ENCODE measurements at regions not wholly inside any gene's neighbourhood (a gene's known extent, or its start where the extent isn't known, plus 50 kb on each side); places are given as distances from the start of the nearest gene placed in this dataset.

DNA sequence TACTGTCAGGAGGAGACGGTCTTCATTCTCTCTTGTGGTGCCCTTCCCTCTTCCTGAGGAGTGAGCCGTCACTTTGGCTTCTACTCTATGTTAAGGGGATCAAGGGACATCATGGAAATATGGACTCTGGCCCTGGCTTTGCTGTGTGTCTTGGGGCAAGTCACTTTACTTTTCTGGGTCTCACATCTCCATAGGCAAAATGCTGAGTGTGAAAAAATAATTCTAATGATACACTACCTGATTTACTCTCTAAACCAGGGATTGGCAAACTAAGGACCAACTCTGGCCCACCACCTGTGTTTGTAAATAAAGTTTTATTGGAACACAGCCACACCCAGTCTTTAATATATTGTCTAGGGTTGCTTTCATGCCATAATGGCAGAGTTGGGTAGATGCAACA lies 548.7 kb upstream of the CDH5 start:
- H2AFZ ChIP-seq (ENCODE audit: low read depth, low read length, poor library complexity, severe bottlenecking), result no peak overlapping the region
- RAD21 ChIA-PET (ENCODE audit: low non-redundant PET in 1 of 2, low total read pairs in 2 of 2, uncharacterized antibody in 2 of 2, unreplicated experiment in 2 of 2), result no interaction called here
- no peaks in the 10 kb centered on the region for H3K79me2 ChIP-seq (ENCODE audit: insufficient read depth, low read length)
- no peak overlapping the region for H3K4me2 ChIP-seq (ENCODE audit: low read length)
- no peaks in the 10 kb centered on the region for H3K4me1 ChIP-seq (ENCODE audit: control insufficient read depth in 1 of 2, insufficient read depth in 2 of 2, low read length in 2 of 2)
- no peaks in the 10 kb centered on the region for H3K36me3 ChIP-seq (ENCODE audit: control insufficient read depth in 1 of 2, insufficient read depth in 2 of 2, low read length in 2 of 2)
- TF ChIP-seq, protein P1, sequence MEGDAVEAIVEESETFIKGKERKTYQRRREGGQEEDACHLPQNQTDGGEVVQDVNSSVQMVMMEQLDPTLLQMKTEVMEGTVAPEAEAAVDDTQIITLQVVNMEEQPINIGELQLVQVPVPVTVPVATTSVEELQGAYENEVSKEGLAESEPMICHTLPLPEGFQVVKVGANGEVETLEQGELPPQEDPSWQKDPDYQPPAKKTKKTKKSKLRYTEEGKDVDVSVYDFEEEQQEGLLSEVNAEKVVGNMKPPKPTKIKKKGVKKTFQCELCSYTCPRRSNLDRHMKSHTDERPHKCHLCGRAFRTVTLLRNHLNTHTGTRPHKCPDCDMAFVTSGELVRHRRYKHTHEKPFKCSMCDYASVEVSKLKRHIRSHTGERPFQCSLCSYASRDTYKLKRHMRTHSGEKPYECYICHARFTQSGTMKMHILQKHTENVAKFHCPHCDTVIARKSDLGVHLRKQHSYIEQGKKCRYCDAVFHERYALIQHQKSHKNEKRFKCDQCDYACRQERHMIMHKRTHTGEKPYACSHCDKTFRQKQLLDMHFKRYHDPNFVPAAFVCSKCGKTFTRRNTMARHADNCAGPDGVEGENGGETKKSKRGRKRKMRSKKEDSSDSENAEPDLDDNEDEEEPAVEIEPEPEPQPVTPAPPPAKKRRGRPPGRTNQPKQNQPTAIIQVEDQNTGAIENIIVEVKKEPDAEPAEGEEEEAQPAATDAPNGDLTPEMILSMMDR (IDR thresholded peaks at IDR 0.05 in 2 of 3, conservative IDR thresholded peaks at IDR 0.05 in 1 of 3; ENCODE audit: borderline replicate concordance in 1 of 3, insufficient read depth in 1 of 3, low read depth in 2 of 3, low read length in 2 of 3), result no peak
- no peak for TF ChIP-seq FOSL1 (IDR thresholded peaks at IDR 0.05; ENCODE audit: low read depth)
- TF ChIP-seq, protein P2, sequence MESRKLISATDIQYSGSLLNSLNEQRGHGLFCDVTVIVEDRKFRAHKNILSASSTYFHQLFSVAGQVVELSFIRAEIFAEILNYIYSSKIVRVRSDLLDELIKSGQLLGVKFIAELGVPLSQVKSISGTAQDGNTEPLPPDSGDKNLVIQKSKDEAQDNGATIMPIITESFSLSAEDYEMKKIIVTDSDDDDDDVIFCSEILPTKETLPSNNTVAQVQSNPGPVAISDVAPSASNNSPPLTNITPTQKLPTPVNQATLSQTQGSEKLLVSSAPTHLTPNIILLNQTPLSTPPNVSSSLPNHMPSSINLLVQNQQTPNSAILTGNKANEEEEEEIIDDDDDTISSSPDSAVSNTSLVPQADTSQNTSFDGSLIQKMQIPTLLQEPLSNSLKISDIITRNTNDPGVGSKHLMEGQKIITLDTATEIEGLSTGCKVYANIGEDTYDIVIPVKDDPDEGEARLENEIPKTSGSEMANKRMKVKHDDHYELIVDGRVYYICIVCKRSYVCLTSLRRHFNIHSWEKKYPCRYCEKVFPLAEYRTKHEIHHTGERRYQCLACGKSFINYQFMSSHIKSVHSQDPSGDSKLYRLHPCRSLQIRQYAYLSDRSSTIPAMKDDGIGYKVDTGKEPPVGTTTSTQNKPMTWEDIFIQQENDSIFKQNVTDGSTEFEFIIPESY (IDR thresholded peaks at IDR 0.05; ENCODE audit: extremely low read depth, insufficient replicate concordance, low read length), result no peak
- no peak for TF ChIP-seq SIN3A (IDR thresholded peaks at IDR 0.05; ENCODE audit: low read depth)
- TF ChIP-seq RAD21 (IDR thresholded peaks at IDR 0.05; ENCODE audit: low read depth), result no peak
- DNase-seq (ENCODE audit: low read depth, low spot score) (no peak), ATAC-seq (no peak)
- H4K20me1 ChIP-seq (ENCODE audit: insufficient read depth), result no peaks in the 10 kb centered on the region
- no peak overlapping the region for H3K27ac ChIP-seq (ENCODE audit: low read depth, low read length)
- POLR2A ChIA-PET, result no interaction called here
- intact Hi-C loops (cut with micrococcal nuclease), result no loop called here
- no TSS peak for BruUV-seq (replicated peaks)
- no peaks in the 10 kb centered on the region for H3K9me2 ChIP-seq (ENCODE audit: insufficient read depth)
- CTCF ChIA-PET, result no interaction called here
- no peak overlapping the region for H3K4me3 ChIP-seq (replicated peaks in 1 of 2; ENCODE audit: low read depth in 1 of 2, low read length in 2 of 2)
- no peak overlapping the region for H3K9ac ChIP-seq (ENCODE audit: low read length)
- no peaks in the 10 kb centered on the region for H3K27me3 ChIP-seq (ENCODE audit: insufficient read depth, low read length)
- H3K9me3 ChIP-seq (ENCODE audit: control insufficient read depth in 1 of 2, insufficient read depth in 1 of 2, low read depth in 1 of 2, low read length in 2 of 2), result no peaks in the 10 kb centered on the region

DNA sequence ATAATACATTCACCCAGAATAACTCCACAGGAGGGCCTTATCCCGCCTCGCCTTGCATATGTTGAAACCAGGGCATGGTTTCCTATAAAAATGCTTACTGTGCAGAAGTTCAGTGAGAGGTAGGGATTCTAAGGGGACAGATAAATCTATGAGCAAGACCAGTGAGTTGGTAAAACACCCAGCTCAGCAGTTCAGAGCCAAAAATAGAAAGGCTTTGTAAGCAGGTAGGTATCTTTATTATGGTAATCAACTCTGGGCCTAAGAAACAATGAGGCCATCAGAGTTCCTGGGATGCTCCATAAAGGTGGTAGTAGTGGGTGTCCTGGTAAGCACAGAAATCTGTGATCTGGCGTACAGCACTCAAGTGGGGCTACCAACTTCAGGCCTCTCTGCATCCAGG lies 549.4 kb upstream of the CDH5 start:
- no peaks in the 10 kb centered on the region for H3K36me3 ChIP-seq (ENCODE audit: control insufficient read depth in 1 of 2, insufficient read depth in 2 of 2, low read length in 2 of 2)
- DNase-seq (ENCODE audit: low read depth, low spot score) (no peak), ATAC-seq (no peak)
- BruUV-seq (replicated peaks), result no TSS peak
- no peaks in the 10 kb centered on the region for H4K20me1 ChIP-seq (ENCODE audit: insufficient read depth)
- no peak overlapping the region for H2AFZ ChIP-seq (ENCODE audit: low read depth, low read length, poor library complexity, severe bottlenecking)
- no peak overlapping the region for H3K4me2 ChIP-seq (ENCODE audit: low read length)
- H3K4me1 ChIP-seq (ENCODE audit: control insufficient read depth in 1 of 2, insufficient read depth in 2 of 2, low read length in 2 of 2), result no peaks in the 10 kb centered on the region
- no peaks in the 10 kb centered on the region for H3K79me2 ChIP-seq (ENCODE audit: insufficient read depth, low read length)
- ChIA-PET CTCF (no interaction called here), POLR2A (no interaction called here), RAD21 (ENCODE audit: low non-redundant PET in 1 of 2, low total read pairs in 2 of 2, uncharacterized antibody in 2 of 2, unreplicated experiment in 2 of 2) (no interaction called here)
- no peak overlapping the region for H3K9ac ChIP-seq (ENCODE audit: low read length)
- H3K27me3 ChIP-seq (ENCODE audit: insufficient read depth, low read length), result no peaks in the 10 kb centered on the region
- no peaks in the 10 kb centered on the region for H3K9me2 ChIP-seq (ENCODE audit: insufficient read depth)
- H3K9me3 ChIP-seq (ENCODE audit: control insufficient read depth in 1 of 2, insufficient read depth in 1 of 2, low read depth in 1 of 2, low read length in 2 of 2), result no peaks in the 10 kb centered on the region
- intact Hi-C loops (cut with micrococcal nuclease), result no loop called here
- no peak overlapping the region for H3K4me3 ChIP-seq (replicated peaks in 1 of 2; ENCODE audit: low read depth in 1 of 2, low read length in 2 of 2)
- no peak overlapping the region for H3K27ac ChIP-seq (ENCODE audit: low read depth, low read length)
- no peak for TF ChIP-seq YY1 (IDR thresholded peaks at IDR 0.05; ENCODE audit: extremely low read depth, insufficient replicate concordance, low read depth, low read length)
- TF ChIP-seq, protein P3, sequence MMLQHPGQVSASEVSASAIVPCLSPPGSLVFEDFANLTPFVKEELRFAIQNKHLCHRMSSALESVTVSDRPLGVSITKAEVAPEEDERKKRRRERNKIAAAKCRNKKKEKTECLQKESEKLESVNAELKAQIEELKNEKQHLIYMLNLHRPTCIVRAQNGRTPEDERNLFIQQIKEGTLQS (IDR thresholded peaks at IDR 0.05), result no peak
- TF ChIP-seq, protein P4, sequence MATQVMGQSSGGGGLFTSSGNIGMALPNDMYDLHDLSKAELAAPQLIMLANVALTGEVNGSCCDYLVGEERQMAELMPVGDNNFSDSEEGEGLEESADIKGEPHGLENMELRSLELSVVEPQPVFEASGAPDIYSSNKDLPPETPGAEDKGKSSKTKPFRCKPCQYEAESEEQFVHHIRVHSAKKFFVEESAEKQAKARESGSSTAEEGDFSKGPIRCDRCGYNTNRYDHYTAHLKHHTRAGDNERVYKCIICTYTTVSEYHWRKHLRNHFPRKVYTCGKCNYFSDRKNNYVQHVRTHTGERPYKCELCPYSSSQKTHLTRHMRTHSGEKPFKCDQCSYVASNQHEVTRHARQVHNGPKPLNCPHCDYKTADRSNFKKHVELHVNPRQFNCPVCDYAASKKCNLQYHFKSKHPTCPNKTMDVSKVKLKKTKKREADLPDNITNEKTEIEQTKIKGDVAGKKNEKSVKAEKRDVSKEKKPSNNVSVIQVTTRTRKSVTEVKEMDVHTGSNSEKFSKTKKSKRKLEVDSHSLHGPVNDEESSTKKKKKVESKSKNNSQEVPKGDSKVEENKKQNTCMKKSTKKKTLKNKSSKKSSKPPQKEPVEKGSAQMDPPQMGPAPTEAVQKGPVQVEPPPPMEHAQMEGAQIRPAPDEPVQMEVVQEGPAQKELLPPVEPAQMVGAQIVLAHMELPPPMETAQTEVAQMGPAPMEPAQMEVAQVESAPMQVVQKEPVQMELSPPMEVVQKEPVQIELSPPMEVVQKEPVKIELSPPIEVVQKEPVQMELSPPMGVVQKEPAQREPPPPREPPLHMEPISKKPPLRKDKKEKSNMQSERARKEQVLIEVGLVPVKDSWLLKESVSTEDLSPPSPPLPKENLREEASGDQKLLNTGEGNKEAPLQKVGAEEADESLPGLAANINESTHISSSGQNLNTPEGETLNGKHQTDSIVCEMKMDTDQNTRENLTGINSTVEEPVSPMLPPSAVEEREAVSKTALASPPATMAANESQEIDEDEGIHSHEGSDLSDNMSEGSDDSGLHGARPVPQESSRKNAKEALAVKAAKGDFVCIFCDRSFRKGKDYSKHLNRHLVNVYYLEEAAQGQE (IDR thresholded peaks at IDR 0.05; ENCODE audit: low read depth), result no peak
- no peak for TF ChIP-seq EZH2phosphoT487 (IDR thresholded peaks at IDR 0.05; ENCODE audit: borderline replicate concordance)
- TF ChIP-seq POLR2A (IDR thresholded peaks at IDR 0.05; ENCODE audit: borderline replicate concordance, extremely low read depth, insufficient read depth, insufficient read length), result no peak
- TF ChIP-seq CEBPB (IDR thresholded peaks at IDR 0.05; ENCODE audit: low read depth), result no peak
- TF ChIP-seq, protein P5, sequence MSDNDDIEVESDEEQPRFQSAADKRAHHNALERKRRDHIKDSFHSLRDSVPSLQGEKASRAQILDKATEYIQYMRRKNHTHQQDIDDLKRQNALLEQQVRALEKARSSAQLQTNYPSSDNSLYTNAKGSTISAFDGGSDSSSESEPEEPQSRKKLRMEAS (IDR thresholded peaks at IDR 0.05), result no peak
- no peak for TF ChIP-seq ELF1 (IDR thresholded peaks at IDR 0.05; ENCODE audit: borderline replicate concordance, low read depth)
- TF ChIP-seq SIN3A (IDR thresholded peaks at IDR 0.05; ENCODE audit: low read depth), result no peak
- TF ChIP-seq CBX3 (IDR thresholded peaks at IDR 0.05; ENCODE audit: low read depth), result no peak
